ENCODE measurements at regions not wholly inside any gene's neighbourhood (a gene's known extent, or its start where the extent isn't known, plus 50 kb on each side); places are given as distances from the start of the nearest gene placed in this dataset.

GRCh38 chr13:24071016-24071415 is 89.5 kb upstream of the SPATA13 start:
- TF ChIP-seq CTCF (IDR thresholded peaks at IDR 0.05; ENCODE audit: low read depth, low read length, missing input control) (no peak), GABPA (IDR thresholded peaks at IDR 0.05 in 1 of 2, conservative IDR thresholded peaks at IDR 0.05 in 1 of 2) (no peak), SP1 (IDR thresholded peaks at IDR 0.05) (no peak), FOXA1 (IDR thresholded peaks at IDR 0.05) (no peak)
- TF ChIP-seq, protein P1, sequence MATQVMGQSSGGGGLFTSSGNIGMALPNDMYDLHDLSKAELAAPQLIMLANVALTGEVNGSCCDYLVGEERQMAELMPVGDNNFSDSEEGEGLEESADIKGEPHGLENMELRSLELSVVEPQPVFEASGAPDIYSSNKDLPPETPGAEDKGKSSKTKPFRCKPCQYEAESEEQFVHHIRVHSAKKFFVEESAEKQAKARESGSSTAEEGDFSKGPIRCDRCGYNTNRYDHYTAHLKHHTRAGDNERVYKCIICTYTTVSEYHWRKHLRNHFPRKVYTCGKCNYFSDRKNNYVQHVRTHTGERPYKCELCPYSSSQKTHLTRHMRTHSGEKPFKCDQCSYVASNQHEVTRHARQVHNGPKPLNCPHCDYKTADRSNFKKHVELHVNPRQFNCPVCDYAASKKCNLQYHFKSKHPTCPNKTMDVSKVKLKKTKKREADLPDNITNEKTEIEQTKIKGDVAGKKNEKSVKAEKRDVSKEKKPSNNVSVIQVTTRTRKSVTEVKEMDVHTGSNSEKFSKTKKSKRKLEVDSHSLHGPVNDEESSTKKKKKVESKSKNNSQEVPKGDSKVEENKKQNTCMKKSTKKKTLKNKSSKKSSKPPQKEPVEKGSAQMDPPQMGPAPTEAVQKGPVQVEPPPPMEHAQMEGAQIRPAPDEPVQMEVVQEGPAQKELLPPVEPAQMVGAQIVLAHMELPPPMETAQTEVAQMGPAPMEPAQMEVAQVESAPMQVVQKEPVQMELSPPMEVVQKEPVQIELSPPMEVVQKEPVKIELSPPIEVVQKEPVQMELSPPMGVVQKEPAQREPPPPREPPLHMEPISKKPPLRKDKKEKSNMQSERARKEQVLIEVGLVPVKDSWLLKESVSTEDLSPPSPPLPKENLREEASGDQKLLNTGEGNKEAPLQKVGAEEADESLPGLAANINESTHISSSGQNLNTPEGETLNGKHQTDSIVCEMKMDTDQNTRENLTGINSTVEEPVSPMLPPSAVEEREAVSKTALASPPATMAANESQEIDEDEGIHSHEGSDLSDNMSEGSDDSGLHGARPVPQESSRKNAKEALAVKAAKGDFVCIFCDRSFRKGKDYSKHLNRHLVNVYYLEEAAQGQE (IDR thresholded peaks at IDR 0.05) = no peak
- no peak overlapping the region for H3K9ac ChIP-seq (ENCODE audit: low read depth in 1 of 2, low read length in 2 of 2)
- H3K4me3 ChIP-seq (ENCODE audit: low read depth in 1 of 3, low read length in 3 of 3) = no peak overlapping the region
- no peak overlapping the region for H3K27ac ChIP-seq (ENCODE audit: low read depth in 1 of 2, low read length in 2 of 2)
- H3K27me3 ChIP-seq (ENCODE audit: control insufficient read depth in 4 of 4, insufficient read depth in 4 of 4, low read length in 3 of 4) = no peaks in the 10 kb centered on the region
- H3K36me3 ChIP-seq (ENCODE audit: control insufficient read depth in 4 of 4, insufficient read depth in 3 of 4, low read depth in 1 of 4, low read length in 3 of 4) = no peaks in the 10 kb centered on the region
- 97% methylated on average over 1 of the region's 1 CpG for WGBS
- peaks cover 4 to 19% (median 10%) of the 10 kb centered on the region in 4 donors for H3K4me1 ChIP-seq (ENCODE audit: control insufficient read depth in 4 of 4, insufficient read depth in 4 of 4, low read length in 3 of 4)
- H3K9me3 ChIP-seq (ENCODE audit: control insufficient read depth in 4 of 4, low read length in 3 of 4) = no peaks in the 10 kb centered on the region
- DNase-seq (ENCODE audit: low spot score) = no peak

- H3K4me1 ChIP-seq (ENCODE audit: control insufficient read depth in 4 of 4, insufficient read depth in 4 of 4, low read length in 3 of 4) = peaks cover 6 to 19% (median 13%) of the 10 kb centered on the region in 4 donors
- no peaks in the 10 kb centered on the region for H3K9me3 ChIP-seq (ENCODE audit: control insufficient read depth in 4 of 4, low read length in 3 of 4)
- WGBS = 89% methylated on average over 6 of the region's 6 CpGs
- no peak overlapping the region for H3K4me3 ChIP-seq (ENCODE audit: low read depth in 1 of 3, low read length in 3 of 3)
- TF ChIP-seq EGR1 (IDR thresholded peaks at IDR 0.05; ENCODE audit: low read depth in 2 of 2) (no peak), RAD21 (IDR thresholded peaks at IDR 0.05) (no peak), HNF4A (conservative IDR thresholded peaks at IDR 0.05) (no peak), FOXA2 (IDR thresholded peaks at IDR 0.05) (no peak), CTCF (IDR thresholded peaks at IDR 0.05; ENCODE audit: low read depth, low read length, missing input control) (no peak), SP1 (IDR thresholded peaks at IDR 0.05) (no peak), JUND (IDR thresholded peaks at IDR 0.05) (no peak)
- TF ChIP-seq, protein P2, sequence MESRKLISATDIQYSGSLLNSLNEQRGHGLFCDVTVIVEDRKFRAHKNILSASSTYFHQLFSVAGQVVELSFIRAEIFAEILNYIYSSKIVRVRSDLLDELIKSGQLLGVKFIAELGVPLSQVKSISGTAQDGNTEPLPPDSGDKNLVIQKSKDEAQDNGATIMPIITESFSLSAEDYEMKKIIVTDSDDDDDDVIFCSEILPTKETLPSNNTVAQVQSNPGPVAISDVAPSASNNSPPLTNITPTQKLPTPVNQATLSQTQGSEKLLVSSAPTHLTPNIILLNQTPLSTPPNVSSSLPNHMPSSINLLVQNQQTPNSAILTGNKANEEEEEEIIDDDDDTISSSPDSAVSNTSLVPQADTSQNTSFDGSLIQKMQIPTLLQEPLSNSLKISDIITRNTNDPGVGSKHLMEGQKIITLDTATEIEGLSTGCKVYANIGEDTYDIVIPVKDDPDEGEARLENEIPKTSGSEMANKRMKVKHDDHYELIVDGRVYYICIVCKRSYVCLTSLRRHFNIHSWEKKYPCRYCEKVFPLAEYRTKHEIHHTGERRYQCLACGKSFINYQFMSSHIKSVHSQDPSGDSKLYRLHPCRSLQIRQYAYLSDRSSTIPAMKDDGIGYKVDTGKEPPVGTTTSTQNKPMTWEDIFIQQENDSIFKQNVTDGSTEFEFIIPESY (IDR thresholded peaks at IDR 0.05) = no peak
- TF ChIP-seq, protein P3, sequence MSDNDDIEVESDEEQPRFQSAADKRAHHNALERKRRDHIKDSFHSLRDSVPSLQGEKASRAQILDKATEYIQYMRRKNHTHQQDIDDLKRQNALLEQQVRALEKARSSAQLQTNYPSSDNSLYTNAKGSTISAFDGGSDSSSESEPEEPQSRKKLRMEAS (IDR thresholded peaks at IDR 0.05) = no peak
- no peaks in the 10 kb centered on the region for H3K27me3 ChIP-seq (ENCODE audit: control insufficient read depth in 4 of 4, insufficient read depth in 4 of 4, low read length in 3 of 4)
- no peaks in the 10 kb centered on the region for H3K36me3 ChIP-seq (ENCODE audit: control insufficient read depth in 4 of 4, insufficient read depth in 3 of 4, low read depth in 1 of 4, low read length in 3 of 4)
- H3K9ac ChIP-seq (ENCODE audit: low read depth in 1 of 2, low read length in 2 of 2) = no peak overlapping the region
- no peak overlapping the region for H3K27ac ChIP-seq (ENCODE audit: low read depth in 1 of 2, low read length in 2 of 2)
- DNase-seq (ENCODE audit: low spot score) = no peak
Observed at GRCh38 chr13:24071423-24072075, 89.0 kb upstream of the SPATA13 start.
